Heart right ventricle (tissue), 16 donors: ENCODE measurements at regions not wholly inside any gene's neighbourhood (a gene's known extent, or its start where the extent isn't known, plus 50 kb on each side); places are given as distances from the start of the nearest gene placed in this dataset.

ENCODE experiments used
- ATAC-seq, 8 donors: fragments of 200-7000 bp; cut with Tn5 transposase; one replicate each; pipeline ENCODE4 v1.9.1; 2020; ENCODE audit warnings: mild to moderate bottlenecking in 8 of 8, moderate library complexity in 8 of 8, moderate number of reproducible peaks in 1 of 8
- DNase-seq, 2 donors: peaks; one replicate each; pipeline ENCODE4 v3.0.0-alpha.2; 2020
- H3K27ac ChIP-seq, 10 donors: fragments of 200-600 bp; sonication (generic) in 2 of 10; one replicate each; pipeline versions ENCODE4 v1.5.0 to v1.8.0; 2020 to 2022; ENCODE audit warnings: mild to moderate bottlenecking in 3 of 10
- H3K27me3 ChIP-seq, 7 donors: fragments of 200-600 bp; one replicate each; pipeline ENCODE4 v1.8.0; 2021 to 2022; ENCODE audit warnings: mild to moderate bottlenecking in 2 of 7
- H3K36me3 ChIP-seq, 9 donors: fragments of 200-600 bp; sonication (generic) in 1 of 9; one replicate each; pipeline versions ENCODE4 v1.5.0 to v1.8.0; 2020 to 2022; ENCODE audit warnings: mild to moderate bottlenecking in 2 of 9
- H3K4me1 ChIP-seq, 9 donors: fragments of 200-600 bp; sonication (generic) in 1 of 9; one replicate each; pipeline versions ENCODE4 v1.5.0 to v1.8.0; 2020 to 2022; ENCODE audit warnings: mild to moderate bottlenecking in 4 of 9
- H3K4me3 ChIP-seq, 10 donors: fragments of 200-600 bp; sonication (generic) in 2 of 10; one replicate each; pipeline versions ENCODE4 v1.5.0 to v1.8.0; 2020 to 2022; ENCODE audit warnings: mild to moderate bottlenecking in 7 of 10, moderate library complexity in 2 of 10
- H3K9me3 ChIP-seq, 11 donors: fragments of 200-600 bp in 10 of 11; sonication (generic) in 2 of 11; one replicate each; pipeline versions ENCODE4 v1.5.0 to v1.8.0; 2013 to 2022; ENCODE audit warnings: mild to moderate bottlenecking in 2 of 11, control low read depth in 1 of 11, moderate library complexity in 1 of 11
- WGBS, 2 donors: extraction: QIAGEN DNeasy Blood & Tissue Kit; methylation state at CpG; one replicate each; pipeline ENCODE4 v1.1.7; 2013; ENCODE audit warnings: inconsistent platforms in 1 of 2; 5-methylcytosine and 5-hydroxymethylcytosine counted together
- intact Hi-C, 10 donors: fragments of 100-400 bp; cut with DNase I; formaldehyde crosslinking; loops; one replicate each; pipeline versions ENCODE4 v1.11.1 to v1.14.2; 2022
- TF ChIP-seq, protein P1 (sequence below), 9 donors: fragments of 200-600 bp; sonication (generic) in 2 of 9; IDR thresholded peaks; one replicate each; pipeline versions ENCODE4 v1.5.0 to v1.8.0; 2021 to 2022; ENCODE audit warnings: antibody characterized with exemption in 9 of 9, mild to moderate bottlenecking in 5 of 9, moderate library complexity in 1 of 9
- donor health status: Arrhythmogenic right ventricular cardiomyopathy.
- donor health status: ischemic (EF 13 %, LVEDD 7.1; RV severe dilation, severe dysfunction).
- donor health status: healthy with polysubstance abuse.
- donor health status: DM: no; HTN: yes; CAD: no.
- donor health status: DM: no; HTN: no; CAD: no.
- donor health status: ischemic (EF 25% LVEDD 6.9; RV normal size, moderate dysfunction).
- donor health status: ischemic (EF 25% LVEDD 5.7; RV mildly dilated, moderate dysfunction).
- donor health status: healthy.
- donor health status: DM: yes; HTN: yes; CAD: no.
- donor health status: Ischemic cardiomyopathy.
- donor health status: ischemic (EF 35%, LVEDD 5.7; RV mildly dilated, moderate dysfunction).
- donor health status: nonischemic (EF 11% LVEDD 7.7; RV severe dilation, severe dysfunction).
- donor health status: DM: yes; HTN: yes; CAD: no.
- donor health status: PGD.
- donor health status: ischemic (EF 29% LVEDD 5.4; RV normal size, mild dysfunction).
- donor health status: nonischemic (EF 23%, LVEDD 6.1; RV moderate dilation, normal function).

DNA sequence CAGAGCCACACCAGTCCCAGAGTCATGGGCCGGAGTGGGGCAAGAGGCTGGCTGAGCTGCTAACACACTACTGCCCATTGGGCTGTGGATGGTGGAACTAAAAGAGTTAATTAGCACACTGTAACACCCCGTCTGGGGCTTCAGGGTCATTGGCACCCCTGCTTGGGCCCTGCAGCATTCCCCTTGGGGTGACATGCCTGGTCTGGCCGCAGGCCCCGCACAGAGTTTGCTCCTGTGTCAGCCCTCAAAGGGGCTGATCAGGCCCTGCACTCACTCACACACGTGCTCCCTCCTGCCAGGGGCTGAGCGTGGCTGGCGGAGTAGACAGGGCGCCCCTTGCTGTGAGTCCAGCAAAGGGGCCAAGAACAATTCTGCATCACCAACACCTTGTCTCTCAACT is 1499.6 kb upstream of the TMEM132C start:
- TF ChIP-seq, protein P1, sequence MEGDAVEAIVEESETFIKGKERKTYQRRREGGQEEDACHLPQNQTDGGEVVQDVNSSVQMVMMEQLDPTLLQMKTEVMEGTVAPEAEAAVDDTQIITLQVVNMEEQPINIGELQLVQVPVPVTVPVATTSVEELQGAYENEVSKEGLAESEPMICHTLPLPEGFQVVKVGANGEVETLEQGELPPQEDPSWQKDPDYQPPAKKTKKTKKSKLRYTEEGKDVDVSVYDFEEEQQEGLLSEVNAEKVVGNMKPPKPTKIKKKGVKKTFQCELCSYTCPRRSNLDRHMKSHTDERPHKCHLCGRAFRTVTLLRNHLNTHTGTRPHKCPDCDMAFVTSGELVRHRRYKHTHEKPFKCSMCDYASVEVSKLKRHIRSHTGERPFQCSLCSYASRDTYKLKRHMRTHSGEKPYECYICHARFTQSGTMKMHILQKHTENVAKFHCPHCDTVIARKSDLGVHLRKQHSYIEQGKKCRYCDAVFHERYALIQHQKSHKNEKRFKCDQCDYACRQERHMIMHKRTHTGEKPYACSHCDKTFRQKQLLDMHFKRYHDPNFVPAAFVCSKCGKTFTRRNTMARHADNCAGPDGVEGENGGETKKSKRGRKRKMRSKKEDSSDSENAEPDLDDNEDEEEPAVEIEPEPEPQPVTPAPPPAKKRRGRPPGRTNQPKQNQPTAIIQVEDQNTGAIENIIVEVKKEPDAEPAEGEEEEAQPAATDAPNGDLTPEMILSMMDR (IDR thresholded peaks at IDR 0.05): no peak
- Histone ChIP-seq H3K27ac (no peak overlapping the region), H3K36me3 (no peaks in the 10 kb centered on the region), H3K9me3 (peaks cover 0 to 56% (median 17%) of the 10 kb centered on the region in 11 donors), H3K4me3 (no peak overlapping the region), H3K4me1 (no peaks in the 10 kb centered on the region), H3K27me3 (no peaks in the 10 kb centered on the region)
- ATAC-seq (no peak), DNase-seq (no peak)
- WGBS, 2 donors: 88% methylated on average over 8 of the region's 8 CpGs
- intact Hi-C loops: no loop called here

DNA sequence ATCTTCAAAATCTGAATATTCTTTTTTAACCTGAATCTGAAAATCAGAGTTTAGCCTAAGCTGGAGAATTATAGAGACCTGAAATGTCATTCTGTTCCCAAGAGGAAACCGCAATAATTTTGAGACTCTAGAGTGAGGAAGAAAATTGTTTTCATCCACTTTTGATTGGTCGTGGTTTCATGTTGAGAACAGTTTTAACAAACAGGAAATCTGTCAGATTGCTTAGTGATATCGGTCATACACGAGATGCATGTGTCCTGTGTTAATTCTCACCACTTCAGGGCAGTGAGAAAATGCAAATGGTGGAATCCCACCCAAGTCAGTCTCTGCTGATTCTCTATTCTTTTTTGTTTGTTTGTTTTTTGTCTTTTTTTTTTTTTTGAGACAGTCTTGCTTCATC is 1498.5 kb upstream of the TMEM132C start:
- Histone ChIP-seq H3K27ac (peak overlapping the region in 1 of 10 donors; percentile 56), H3K36me3 (no peaks in the 10 kb centered on the region), H3K4me3 (no peak overlapping the region), H3K4me1 (no peaks in the 10 kb centered on the region), H3K9me3 (peaks cover 0 to 44% (median 13%) of the 10 kb centered on the region in 11 donors), H3K27me3 (no peaks in the 10 kb centered on the region)
- WGBS, 2 donors: 59 to 68% methylated on average over 4 of the region's 4 CpGs
- no peak for ATAC-seq
- TF ChIP-seq, protein P1 (IDR thresholded peaks at IDR 0.05): no peak
- intact Hi-C loops: no loop called here
- DNase-seq: no peak

DNA sequence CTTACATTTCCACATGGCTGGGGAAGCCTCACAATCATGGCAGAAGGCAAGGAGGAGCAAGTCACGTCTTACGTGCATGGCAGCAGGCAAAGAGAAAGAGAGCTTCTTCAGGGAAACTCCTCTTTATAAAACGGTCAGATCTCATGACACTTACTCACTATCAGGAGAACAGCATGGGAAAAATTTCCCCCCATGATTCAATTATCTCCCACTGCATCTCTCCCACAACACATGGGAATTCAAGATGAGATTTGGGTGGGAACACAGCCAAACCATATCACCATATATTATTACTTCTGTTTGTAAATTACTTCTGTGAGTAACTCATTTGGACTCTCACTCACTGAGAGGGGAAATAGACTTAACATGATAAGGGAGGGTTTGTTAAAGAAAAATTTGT is 1496.8 kb upstream of the TMEM132C start:
- Histone ChIP-seq H3K36me3 (no peaks in the 10 kb centered on the region), H3K4me3 (no peak overlapping the region), H3K27ac (no peak overlapping the region), H3K4me1 (no peaks in the 10 kb centered on the region), H3K27me3 (no peaks in the 10 kb centered on the region), H3K9me3 (peaks cover 0 to 27% (median 5%) of the 10 kb centered on the region in 11 donors)
- TF ChIP-seq, protein P1 (IDR thresholded peaks at IDR 0.05): no peak
- intact Hi-C loops: no loop called here
- no peak for DNase-seq
- 58 to 63% methylated on average over 3 of the region's 3 CpGs for WGBS, 2 donors
- no peak for ATAC-seq

DNA sequence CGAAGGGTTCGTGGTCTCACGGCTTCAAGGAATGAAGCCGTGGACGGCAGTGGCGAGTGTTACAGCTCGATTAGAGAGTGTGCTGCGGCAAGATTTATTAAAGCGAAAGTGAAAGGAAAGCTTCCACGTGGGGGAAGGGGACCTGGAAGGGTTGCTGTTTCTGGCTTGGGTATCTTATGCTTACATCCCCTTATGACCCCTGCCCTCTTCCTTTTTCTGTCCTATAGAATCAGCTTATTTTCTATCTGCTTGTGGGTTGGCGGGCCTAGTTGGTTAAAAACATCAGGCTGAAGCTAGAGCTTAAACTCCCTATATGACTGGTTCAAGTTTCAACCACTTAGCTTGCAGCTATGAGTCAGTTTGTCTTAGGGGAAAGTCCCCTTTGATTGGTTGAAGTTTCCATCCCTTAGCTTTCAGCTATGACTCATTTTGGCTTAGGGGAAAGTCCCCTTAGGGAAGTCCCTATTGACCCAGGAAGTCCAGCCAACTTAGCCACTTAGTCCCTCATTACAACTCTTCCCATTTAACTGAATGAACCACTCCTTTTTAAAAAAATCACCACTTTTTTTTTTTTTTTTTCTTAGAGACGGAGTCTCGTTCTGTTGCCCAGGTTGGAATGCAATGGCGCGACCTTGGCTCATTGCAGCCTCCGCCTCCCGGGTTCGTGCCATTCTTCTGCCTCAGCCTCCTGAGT is 1494.7 kb upstream of the TMEM132C start:
- Histone ChIP-seq H3K4me1 (no peaks in the 10 kb centered on the region), H3K27ac (peak overlapping the region in 1 of 10 donors; percentile 61), H3K36me3 (no peaks in the 10 kb centered on the region), H3K4me3 (peak overlapping the region in 1 of 10 donors; percentile 31), H3K9me3 (peaks cover 0 to 13% (median 1%) of the 10 kb centered on the region in 11 donors), H3K27me3 (no peaks in the 10 kb centered on the region)
- ATAC-seq (no peak), DNase-seq (no peak)
- WGBS, 2 donors: 80 to 83% methylated on average over 18 of the region's 18 CpGs
- intact Hi-C loops: no loop called here
- TF ChIP-seq, protein P1 (IDR thresholded peaks at IDR 0.05): no peak
